ENCODE measurements at regions not wholly inside any gene's neighbourhood (a gene's known extent, or its start where the extent isn't known, plus 50 kb on each side); places are given as distances from the start of the nearest gene placed in this dataset.

DNA sequence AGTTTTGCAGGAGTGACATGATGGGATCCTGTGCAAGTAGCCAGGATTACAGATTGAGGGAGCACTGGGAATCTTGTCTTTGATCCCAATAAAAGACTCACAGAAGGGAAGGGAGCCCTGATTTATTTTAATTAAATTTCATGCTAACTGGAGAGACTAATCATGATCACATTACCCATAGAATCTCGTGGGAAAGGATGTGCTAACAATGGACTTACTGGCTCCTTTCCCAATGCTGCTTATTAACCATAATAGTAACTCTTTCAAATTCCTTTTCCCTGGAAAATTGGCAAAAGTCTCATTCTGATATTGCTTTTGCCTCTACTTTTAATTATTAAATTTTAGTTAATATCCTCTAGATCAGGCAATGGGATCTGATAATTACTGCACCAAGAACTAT lies 174.8 kb upstream of the AVPR1A start:
- TF ChIP-seq, protein P1, sequence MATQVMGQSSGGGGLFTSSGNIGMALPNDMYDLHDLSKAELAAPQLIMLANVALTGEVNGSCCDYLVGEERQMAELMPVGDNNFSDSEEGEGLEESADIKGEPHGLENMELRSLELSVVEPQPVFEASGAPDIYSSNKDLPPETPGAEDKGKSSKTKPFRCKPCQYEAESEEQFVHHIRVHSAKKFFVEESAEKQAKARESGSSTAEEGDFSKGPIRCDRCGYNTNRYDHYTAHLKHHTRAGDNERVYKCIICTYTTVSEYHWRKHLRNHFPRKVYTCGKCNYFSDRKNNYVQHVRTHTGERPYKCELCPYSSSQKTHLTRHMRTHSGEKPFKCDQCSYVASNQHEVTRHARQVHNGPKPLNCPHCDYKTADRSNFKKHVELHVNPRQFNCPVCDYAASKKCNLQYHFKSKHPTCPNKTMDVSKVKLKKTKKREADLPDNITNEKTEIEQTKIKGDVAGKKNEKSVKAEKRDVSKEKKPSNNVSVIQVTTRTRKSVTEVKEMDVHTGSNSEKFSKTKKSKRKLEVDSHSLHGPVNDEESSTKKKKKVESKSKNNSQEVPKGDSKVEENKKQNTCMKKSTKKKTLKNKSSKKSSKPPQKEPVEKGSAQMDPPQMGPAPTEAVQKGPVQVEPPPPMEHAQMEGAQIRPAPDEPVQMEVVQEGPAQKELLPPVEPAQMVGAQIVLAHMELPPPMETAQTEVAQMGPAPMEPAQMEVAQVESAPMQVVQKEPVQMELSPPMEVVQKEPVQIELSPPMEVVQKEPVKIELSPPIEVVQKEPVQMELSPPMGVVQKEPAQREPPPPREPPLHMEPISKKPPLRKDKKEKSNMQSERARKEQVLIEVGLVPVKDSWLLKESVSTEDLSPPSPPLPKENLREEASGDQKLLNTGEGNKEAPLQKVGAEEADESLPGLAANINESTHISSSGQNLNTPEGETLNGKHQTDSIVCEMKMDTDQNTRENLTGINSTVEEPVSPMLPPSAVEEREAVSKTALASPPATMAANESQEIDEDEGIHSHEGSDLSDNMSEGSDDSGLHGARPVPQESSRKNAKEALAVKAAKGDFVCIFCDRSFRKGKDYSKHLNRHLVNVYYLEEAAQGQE (IDR thresholded peaks at IDR 0.05; ENCODE audit: insufficient read depth in 1 of 2, low read depth in 2 of 2, low read length in 1 of 2) = no peak
- TF ChIP-seq, protein P2, sequence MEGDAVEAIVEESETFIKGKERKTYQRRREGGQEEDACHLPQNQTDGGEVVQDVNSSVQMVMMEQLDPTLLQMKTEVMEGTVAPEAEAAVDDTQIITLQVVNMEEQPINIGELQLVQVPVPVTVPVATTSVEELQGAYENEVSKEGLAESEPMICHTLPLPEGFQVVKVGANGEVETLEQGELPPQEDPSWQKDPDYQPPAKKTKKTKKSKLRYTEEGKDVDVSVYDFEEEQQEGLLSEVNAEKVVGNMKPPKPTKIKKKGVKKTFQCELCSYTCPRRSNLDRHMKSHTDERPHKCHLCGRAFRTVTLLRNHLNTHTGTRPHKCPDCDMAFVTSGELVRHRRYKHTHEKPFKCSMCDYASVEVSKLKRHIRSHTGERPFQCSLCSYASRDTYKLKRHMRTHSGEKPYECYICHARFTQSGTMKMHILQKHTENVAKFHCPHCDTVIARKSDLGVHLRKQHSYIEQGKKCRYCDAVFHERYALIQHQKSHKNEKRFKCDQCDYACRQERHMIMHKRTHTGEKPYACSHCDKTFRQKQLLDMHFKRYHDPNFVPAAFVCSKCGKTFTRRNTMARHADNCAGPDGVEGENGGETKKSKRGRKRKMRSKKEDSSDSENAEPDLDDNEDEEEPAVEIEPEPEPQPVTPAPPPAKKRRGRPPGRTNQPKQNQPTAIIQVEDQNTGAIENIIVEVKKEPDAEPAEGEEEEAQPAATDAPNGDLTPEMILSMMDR (IDR thresholded peaks at IDR 0.05) = no peak
